Heart left ventricle (tissue), 16 donors: ENCODE measurements at regions not wholly inside any gene's neighbourhood (a gene's known extent, or its start where the extent isn't known, plus 50 kb on each side); places are given as distances from the start of the nearest gene placed in this dataset.

Experiments
- ATAC-seq, 4 donors: fragments of 200-7000 bp; cut with Tn5 transposase; one replicate each; pipeline ENCODE4 v1.9.1; 2020 to 2022; ENCODE audit warnings: moderate library complexity in 4 of 4, mild to moderate bottlenecking in 3 of 4, moderate number of reproducible peaks in 1 of 4
- DNase-seq, 5 donors: peaks; one replicate each; pipeline ENCODE4 v3.0.0-alpha.2; 2020
- H3K27ac ChIP-seq, 12 donors: fragments of 200-600 bp; sonication (generic) in 4 of 12; one replicate each; pipeline versions ENCODE4 v1.5.0 to v1.8.0; 2016 to 2022; ENCODE audit warnings: mild to moderate bottlenecking in 2 of 12
- H3K27me3 ChIP-seq, 9 donors: fragments of 200-600 bp; sonication (generic) in 2 of 9; one replicate each; pipeline versions ENCODE4 v1.5.1 to v1.8.0; 2016 to 2022; ENCODE audit warnings: mild to moderate bottlenecking in 3 of 9
- H3K36me3 ChIP-seq, 9 donors: fragments of 200-600 bp; sonication (generic) in 2 of 9; one replicate each; pipeline versions ENCODE4 v1.5.0 to v1.8.0; 2018 to 2022; ENCODE audit warnings: mild to moderate bottlenecking in 2 of 9
- H3K4me1 ChIP-seq, 12 donors: fragments of 200-600 bp; sonication (generic) in 4 of 12; one replicate each; pipeline versions ENCODE4 v1.5.0 to v1.8.0; 2016 to 2022; ENCODE audit warnings: mild to moderate bottlenecking in 3 of 12
- H3K4me3 ChIP-seq, 12 donors: fragments of 200-600 bp; sonication (generic) in 4 of 12; one replicate each; pipeline versions ENCODE4 v1.5.0 to v1.8.0; 2017 to 2022; ENCODE audit warnings: mild to moderate bottlenecking in 9 of 12, moderate library complexity in 4 of 12
- H3K9me3 ChIP-seq, 12 donors: fragments of 200-600 bp; sonication (generic) in 4 of 12; one replicate each; pipeline versions ENCODE4 v1.5.0 to v1.8.0; 2016 to 2022; ENCODE audit warnings: mild to moderate bottlenecking in 1 of 12
- POLR2A ChIP-seq, 2 donors: fragments of 450-650 bp; IDR thresholded peaks; one replicate each; pipeline ENCODE4 v1.6.1; 2017; ENCODE audit warnings: antibody characterized with exemption in 2 of 2, mild to moderate bottlenecking in 2 of 2, moderate library complexity in 2 of 2
- WGBS, 4 donors: extraction: QIAGEN DNeasy Blood & Tissue Kit in 2 of 4; methylation state at CpG; one replicate each; pipeline versions ENCODE4 v1.1.5 to v1.1.7; 2013 to 2018; 5-methylcytosine and 5-hydroxymethylcytosine counted together
- intact Hi-C, 10 donors: fragments of 100-400 bp; cut with DNase I; formaldehyde crosslinking; loops; one replicate each; pipeline versions ENCODE4 v1.11.1 to v1.14.2; 2022
- TF ChIP-seq, protein P1 (sequence below), 12 donors: fragments of 200-600 bp; sonication (generic) in 4 of 12; IDR thresholded peaks; one replicate each; pipeline versions ENCODE4 v1.5.0 to v1.8.0; 2018 to 2022; ENCODE audit warnings: antibody characterized with exemption in 12 of 12, mild to moderate bottlenecking in 5 of 12
- donor health status: ischemic (EF 13 %, LVEDD 7.1; RV severe dilation, severe dysfunction).
- donor health status: healthy with polysubstance abuse.
- donor health status: DM: no; HTN: yes; CAD: no.
- donor health status: DM: no; HTN: no; CAD: no.
- donor health status: ischemic (EF 25% LVEDD 6.9; RV normal size, moderate dysfunction).
- donor health status: ischemic (EF 25% LVEDD 5.7; RV mildly dilated, moderate dysfunction).
- donor health status: healthy.
- donor health status: DM: yes; HTN: yes; CAD: no.
- donor health status: ischemic (EF 35%, LVEDD 5.7; RV mildly dilated, moderate dysfunction).
- donor health status: nonischemic (EF 11% LVEDD 7.7; RV severe dilation, severe dysfunction).
- donor health status: DM: yes; HTN: yes; CAD: no.
- donor health status: PGD.
- donor health status: ischemic (EF 29% LVEDD 5.4; RV normal size, mild dysfunction).
- donor health status: nonischemic (EF 23%, LVEDD 6.1; RV moderate dilation, normal function).

DNA sequence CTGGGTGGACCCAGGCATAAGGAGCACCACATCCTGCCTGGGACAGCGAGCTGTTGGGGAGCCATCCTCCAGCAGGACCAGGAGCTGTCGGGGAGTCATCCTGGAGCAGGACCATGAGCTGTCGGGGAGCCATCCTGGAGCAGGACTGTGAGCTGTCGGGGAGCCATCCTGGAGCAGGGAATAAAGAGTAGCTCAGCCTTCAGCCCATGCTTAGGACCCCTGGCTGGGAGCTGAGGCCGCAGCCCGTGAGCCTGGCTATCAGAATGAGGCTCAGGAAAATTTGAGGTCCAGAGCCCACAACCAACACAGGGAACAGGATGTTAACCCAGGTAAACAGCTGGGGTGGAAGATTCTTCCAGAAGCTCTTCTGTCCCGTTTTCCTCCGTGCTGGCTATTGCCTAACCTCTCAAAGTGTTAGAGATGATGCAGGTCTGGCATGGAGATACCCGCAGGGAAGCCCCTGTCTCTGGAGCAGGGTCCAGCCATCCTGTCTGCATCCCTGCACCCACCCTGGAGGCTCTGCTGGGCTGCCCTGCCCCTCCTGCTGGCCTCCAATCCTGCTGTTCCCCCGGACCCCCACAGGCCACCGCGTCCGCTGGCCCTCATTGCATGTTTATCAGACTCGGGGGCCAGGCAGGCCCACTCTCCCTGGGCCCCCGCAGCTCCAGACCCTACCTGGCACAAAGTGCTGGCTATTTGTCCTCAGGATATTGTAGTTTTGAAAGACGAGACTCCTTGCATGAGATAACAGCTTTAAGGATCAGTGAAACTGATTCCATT, 243.5 kb upstream of the MYT1L start:
- no peak overlapping the region for H3K4me3 ChIP-seq
- ATAC-seq (no peak), DNase-seq (no peak)
- H3K27me3 ChIP-seq = peaks cover 0 to 6% (median 0%) of the 10 kb centered on the region in 9 donors
- WGBS, 4 donors = 73 to 80% (median 77%) methylated on average over 14 to 15 of the region's 16 CpGs
- no peak overlapping the region for H3K27ac ChIP-seq
- no peaks in the 10 kb centered on the region for H3K9me3 ChIP-seq
- H3K36me3 ChIP-seq = no peaks in the 10 kb centered on the region
- intact Hi-C loops = no loop called here
- TF ChIP-seq, protein P1, sequence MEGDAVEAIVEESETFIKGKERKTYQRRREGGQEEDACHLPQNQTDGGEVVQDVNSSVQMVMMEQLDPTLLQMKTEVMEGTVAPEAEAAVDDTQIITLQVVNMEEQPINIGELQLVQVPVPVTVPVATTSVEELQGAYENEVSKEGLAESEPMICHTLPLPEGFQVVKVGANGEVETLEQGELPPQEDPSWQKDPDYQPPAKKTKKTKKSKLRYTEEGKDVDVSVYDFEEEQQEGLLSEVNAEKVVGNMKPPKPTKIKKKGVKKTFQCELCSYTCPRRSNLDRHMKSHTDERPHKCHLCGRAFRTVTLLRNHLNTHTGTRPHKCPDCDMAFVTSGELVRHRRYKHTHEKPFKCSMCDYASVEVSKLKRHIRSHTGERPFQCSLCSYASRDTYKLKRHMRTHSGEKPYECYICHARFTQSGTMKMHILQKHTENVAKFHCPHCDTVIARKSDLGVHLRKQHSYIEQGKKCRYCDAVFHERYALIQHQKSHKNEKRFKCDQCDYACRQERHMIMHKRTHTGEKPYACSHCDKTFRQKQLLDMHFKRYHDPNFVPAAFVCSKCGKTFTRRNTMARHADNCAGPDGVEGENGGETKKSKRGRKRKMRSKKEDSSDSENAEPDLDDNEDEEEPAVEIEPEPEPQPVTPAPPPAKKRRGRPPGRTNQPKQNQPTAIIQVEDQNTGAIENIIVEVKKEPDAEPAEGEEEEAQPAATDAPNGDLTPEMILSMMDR (IDR thresholded peaks at IDR 0.05) = no peak
- no peak for TF ChIP-seq POLR2A (IDR thresholded peaks at IDR 0.05)
- no peaks in the 10 kb centered on the region for H3K4me1 ChIP-seq

DNA sequence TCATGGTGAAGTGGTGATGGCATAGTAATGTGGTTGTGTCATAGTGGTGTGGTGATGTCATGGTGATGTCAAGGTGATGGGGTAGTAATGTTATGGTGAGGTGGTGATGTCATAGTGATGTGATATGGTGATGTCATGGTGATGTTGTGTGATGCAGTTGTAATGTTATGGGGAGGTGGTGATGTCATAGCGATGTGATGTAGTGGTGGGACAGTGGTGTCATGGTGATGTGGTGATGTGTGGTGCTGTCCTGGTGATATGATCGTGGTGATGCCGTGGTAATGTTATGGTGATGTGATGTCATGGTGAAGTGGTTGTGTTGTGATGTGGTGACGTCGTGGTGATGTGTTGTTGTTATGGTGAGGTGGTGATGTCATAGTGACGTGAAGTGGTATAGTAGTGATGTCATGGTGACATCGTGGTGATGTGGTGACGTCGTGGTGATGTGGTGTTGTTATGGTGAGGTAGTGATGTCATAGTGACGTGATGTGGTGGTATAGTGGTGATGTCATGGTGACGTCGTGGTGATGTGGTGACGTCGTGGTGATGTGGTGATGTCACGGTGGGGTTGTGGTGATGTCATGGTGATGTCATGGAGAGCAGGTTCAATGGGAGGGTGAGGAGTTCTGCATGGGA, 242.7 kb upstream of the MYT1L start:
- no peak for DNase-seq
- no peak for TF ChIP-seq POLR2A (IDR thresholded peaks at IDR 0.05)
- TF ChIP-seq, protein P1 (IDR thresholded peaks at IDR 0.05) = no peak
- intact Hi-C loops = no loop called here

DNA sequence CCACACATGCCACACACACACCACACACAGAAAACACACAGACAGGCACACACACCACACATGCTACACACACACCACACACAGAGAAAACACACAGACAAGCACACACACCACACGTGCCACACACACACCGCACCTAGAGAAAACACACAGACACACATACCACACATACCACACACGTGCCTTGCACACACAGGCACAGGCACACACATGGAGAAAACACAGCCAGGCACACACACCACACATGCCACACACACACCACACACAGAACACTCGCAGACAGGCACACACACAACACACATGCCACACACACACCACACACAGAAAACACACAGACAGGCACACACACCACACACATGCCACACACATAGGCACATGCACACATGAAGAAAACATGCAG, 242.1 kb upstream of the MYT1L start:
- ATAC-seq = no peak
- no peak overlapping the region for H3K27ac ChIP-seq
- TF ChIP-seq, protein P1 (IDR thresholded peaks at IDR 0.05) = no peak
- TF ChIP-seq POLR2A (IDR thresholded peaks at IDR 0.05) = no peak
- no peaks in the 10 kb centered on the region for H3K4me1 ChIP-seq
- intact Hi-C loops = no loop called here
- peaks cover 0 to 6% (median 0%) of the 10 kb centered on the region in 9 donors for H3K27me3 ChIP-seq
- no peaks in the 10 kb centered on the region for H3K9me3 ChIP-seq
- WGBS, 4 donors = 87 to 96% (median 93%) methylated on average over 4 of the region's 4 CpGs
- H3K36me3 ChIP-seq = no peaks in the 10 kb centered on the region
- DNase-seq = no peak
- no peak overlapping the region for H3K4me3 ChIP-seq

More for the DNA sequence above, 242.7 kb upstream of the MYT1L start:
- no peaks in the 10 kb centered on the region for H3K4me1 ChIP-seq
- H3K27me3 ChIP-seq = peaks cover 0 to 6% (median 0%) of the 10 kb centered on the region in 9 donors
- no peaks in the 10 kb centered on the region for H3K36me3 ChIP-seq
- H3K9me3 ChIP-seq = no peaks in the 10 kb centered on the region
- 93 to 96% (median 94%) methylated on average over 15 of the region's 15 CpGs for WGBS, 4 donors
- ATAC-seq = no peak
- no peak overlapping the region for H3K27ac ChIP-seq
- no peak overlapping the region for H3K4me3 ChIP-seq

DNA sequence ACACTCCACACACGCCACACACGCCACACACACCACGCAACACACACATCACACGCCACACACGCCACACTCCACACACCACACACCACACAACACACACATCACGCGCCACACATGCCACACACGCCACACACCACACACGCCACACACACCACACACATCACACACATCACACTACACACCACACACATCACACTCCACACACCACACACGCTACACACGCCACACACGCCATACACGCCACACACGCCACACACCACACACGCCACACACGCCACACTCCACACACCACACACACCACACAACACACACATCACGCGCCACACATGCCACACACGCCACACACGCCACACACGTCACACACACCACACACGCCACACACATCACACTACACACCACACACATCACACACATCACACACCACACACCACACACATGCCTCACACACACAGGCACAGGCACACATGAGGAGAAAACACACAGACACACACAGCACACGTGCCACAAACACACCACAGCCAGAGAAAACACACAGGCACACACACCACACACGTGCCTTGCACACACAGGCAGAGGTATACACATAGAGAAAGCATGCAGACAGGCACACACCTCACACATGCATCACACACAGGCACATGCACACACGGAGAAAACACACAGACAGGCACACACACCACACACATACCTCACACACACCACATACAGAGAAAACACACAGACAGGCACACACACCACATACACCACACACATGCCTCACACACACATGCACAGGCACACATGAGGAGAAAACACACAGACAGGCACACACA, 241.5 kb upstream of the MYT1L start:
- 94 to 98% (median 96%) methylated on average over 25 of the region's 25 CpGs for WGBS, 4 donors
- TF ChIP-seq POLR2A (IDR thresholded peaks at IDR 0.05) = no peak
- TF ChIP-seq, protein P1 (IDR thresholded peaks at IDR 0.05) = no peak
- ATAC-seq = no peak

More for the DNA sequence above, 241.5 kb upstream of the MYT1L start:
- Histone ChIP-seq H3K4me3 (no peak overlapping the region), H3K27me3 (peaks cover 0 to 6% (median 0%) of the 10 kb centered on the region in 9 donors), H3K27ac (no peak overlapping the region), H3K36me3 (no peaks in the 10 kb centered on the region), H3K9me3 (no peaks in the 10 kb centered on the region), H3K4me1 (no peaks in the 10 kb centered on the region)
- intact Hi-C loops = no loop called here
- no peak for DNase-seq
